WTC11 (cell line): ENCODE measurements at regions not wholly inside any gene's neighbourhood (a gene's known extent, or its start where the extent isn't known, plus 50 kb on each side); places are given as distances from the start of the nearest gene placed in this dataset.

Experiments
- ATF1 ChIP-seq: sonication (generic); formaldehyde crosslinking; IDR thresholded peaks from 2 replicates; pipeline ENCODE4 v1.8.1; 2023; ENCODE audit warnings: mild to moderate bottlenecking, moderate library complexity, missing genetic modification reagents
- JUN ChIP-seq: sonication (generic); formaldehyde crosslinking; IDR thresholded peaks from 2 replicates; pipeline ENCODE4 v1.8.0; 2023; ENCODE audit warnings: mild to moderate bottlenecking, missing genetic modification reagents
- NR3C1 ChIP-seq: sonication (generic); formaldehyde crosslinking; conservative IDR thresholded peaks from 2 replicates; pipeline ENCODE4 v1.8.1; 2023; ENCODE audit warnings: low read depth, mild to moderate bottlenecking, missing genetic modification reagents
- RORB ChIP-seq: fragments of 250-450 bp; sonication (Bioruptor Pico); IDR thresholded peaks from 2 replicates; pipeline ENCODE4 v1.9.0; 2021; ENCODE audit warnings: mild to moderate bottlenecking
- TCF7 ChIP-seq: sonication (generic); formaldehyde crosslinking; IDR thresholded peaks from 2 replicates; pipeline ENCODE4 v1.8.0; 2022; ENCODE audit warnings: mild to moderate bottlenecking, low read depth, missing genetic modification reagents, moderate library complexity
- ZNF416 ChIP-seq: fragments of 250-450 bp; sonication (Bioruptor Pico); IDR thresholded peaks from 2 replicates; pipeline ENCODE4 v1.9.0; 2021; ENCODE audit warnings: mild to moderate bottlenecking, inconsistent platforms
- TF ChIP-seq, protein P1 (sequence below): fragments of 200-600 bp; IDR thresholded peaks from 2 replicates; pipeline ENCODE4 v1.8.0; 2022; ENCODE audit warnings: antibody characterized with exemption
- TF ChIP-seq, protein P2 (sequence below): sonication (generic); formaldehyde crosslinking; IDR thresholded peaks from 2 replicates; pipeline ENCODE4 v1.8.0; 2022; ENCODE audit warnings: mild to moderate bottlenecking, missing genetic modification reagents
- TF ChIP-seq, protein P3 (sequence below): fragments of 250-450 bp; sonication (Bioruptor Pico); IDR thresholded peaks from 2 replicates; pipeline ENCODE4 v2.1.2; 2022; ENCODE audit warnings: mild to moderate bottlenecking, moderate library complexity
- TF ChIP-seq, protein P4 (sequence below): sonication (generic); formaldehyde crosslinking; IDR thresholded peaks from 2 replicates; pipeline ENCODE4 v1.8.1; 2022; ENCODE audit warnings: mild to moderate bottlenecking, moderate library complexity, missing genetic modification reagents
- TF ChIP-seq, protein P5 (sequence below): sonication (generic); formaldehyde crosslinking; IDR thresholded peaks from 2 replicates; pipeline ENCODE4 v1.8.1; 2023; ENCODE audit warnings: mild to moderate bottlenecking, missing genetic modification reagents
- TF ChIP-seq, protein P6 (sequence below): sonication (generic); formaldehyde crosslinking; IDR thresholded peaks from 2 replicates; pipeline ENCODE4 v1.8.1; 2023; ENCODE audit warnings: mild to moderate bottlenecking, missing genetic modification reagents, borderline replicate concordance
- TF ChIP-seq, protein P7 (sequence below): sonication (generic); formaldehyde crosslinking; IDR thresholded peaks from 2 replicates; pipeline ENCODE4 v1.8.0; 2023; ENCODE audit warnings: missing genetic modification reagents

DNA sequence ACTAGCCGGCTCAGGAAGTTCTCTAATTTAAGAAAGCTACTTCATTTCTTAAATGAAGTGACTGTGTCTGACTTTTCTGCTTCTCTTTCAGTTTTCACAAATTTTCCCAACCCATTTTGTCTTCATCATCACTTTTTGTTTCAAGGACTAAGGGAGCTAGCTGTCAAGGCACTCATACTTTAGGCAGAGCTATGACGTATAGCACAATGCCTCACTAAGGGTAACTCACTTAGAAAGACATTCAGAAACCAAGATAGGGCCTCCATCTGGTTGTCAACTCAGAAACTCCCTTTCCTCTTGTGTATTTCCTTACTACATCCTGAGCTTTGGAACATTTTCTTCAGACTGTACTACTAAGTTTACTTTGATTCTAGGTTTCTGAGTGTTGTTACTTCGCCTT lies 397.9 kb downstream of the TOX3 start:
- no peak for TF ChIP-seq JUN (CRISPR knock-in tag)
- TF ChIP-seq, protein P1, sequence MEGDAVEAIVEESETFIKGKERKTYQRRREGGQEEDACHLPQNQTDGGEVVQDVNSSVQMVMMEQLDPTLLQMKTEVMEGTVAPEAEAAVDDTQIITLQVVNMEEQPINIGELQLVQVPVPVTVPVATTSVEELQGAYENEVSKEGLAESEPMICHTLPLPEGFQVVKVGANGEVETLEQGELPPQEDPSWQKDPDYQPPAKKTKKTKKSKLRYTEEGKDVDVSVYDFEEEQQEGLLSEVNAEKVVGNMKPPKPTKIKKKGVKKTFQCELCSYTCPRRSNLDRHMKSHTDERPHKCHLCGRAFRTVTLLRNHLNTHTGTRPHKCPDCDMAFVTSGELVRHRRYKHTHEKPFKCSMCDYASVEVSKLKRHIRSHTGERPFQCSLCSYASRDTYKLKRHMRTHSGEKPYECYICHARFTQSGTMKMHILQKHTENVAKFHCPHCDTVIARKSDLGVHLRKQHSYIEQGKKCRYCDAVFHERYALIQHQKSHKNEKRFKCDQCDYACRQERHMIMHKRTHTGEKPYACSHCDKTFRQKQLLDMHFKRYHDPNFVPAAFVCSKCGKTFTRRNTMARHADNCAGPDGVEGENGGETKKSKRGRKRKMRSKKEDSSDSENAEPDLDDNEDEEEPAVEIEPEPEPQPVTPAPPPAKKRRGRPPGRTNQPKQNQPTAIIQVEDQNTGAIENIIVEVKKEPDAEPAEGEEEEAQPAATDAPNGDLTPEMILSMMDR = no peak
- TF ChIP-seq, protein P2, sequence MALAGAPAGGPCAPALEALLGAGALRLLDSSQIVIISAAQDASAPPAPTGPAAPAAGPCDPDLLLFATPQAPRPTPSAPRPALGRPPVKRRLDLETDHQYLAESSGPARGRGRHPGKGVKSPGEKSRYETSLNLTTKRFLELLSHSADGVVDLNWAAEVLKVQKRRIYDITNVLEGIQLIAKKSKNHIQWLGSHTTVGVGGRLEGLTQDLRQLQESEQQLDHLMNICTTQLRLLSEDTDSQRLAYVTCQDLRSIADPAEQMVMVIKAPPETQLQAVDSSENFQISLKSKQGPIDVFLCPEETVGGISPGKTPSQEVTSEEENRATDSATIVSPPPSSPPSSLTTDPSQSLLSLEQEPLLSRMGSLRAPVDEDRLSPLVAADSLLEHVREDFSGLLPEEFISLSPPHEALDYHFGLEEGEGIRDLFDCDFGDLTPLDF (CRISPR knock-in tag) = no peak
- TF ChIP-seq, protein P3, sequence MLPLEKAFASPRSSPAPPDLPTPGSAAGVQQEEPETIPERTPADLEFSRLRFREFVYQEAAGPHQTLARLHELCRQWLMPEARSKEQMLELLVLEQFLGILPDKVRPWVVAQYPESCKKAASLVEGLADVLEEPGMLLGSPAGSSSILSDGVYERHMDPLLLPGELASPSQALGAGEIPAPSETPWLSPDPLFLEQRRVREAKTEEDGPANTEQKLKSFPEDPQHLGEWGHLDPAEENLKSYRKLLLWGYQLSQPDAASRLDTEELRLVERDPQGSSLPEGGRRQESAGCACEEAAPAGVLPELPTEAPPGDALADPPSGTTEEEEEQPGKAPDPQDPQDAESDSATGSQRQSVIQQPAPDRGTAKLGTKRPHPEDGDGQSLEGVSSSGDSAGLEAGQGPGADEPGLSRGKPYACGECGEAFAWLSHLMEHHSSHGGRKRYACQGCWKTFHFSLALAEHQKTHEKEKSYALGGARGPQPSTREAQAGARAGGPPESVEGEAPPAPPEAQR (CRISPR knock-in tag) = no peak
- no peak for TF ChIP-seq ZNF416 (CRISPR knock-in tag)
- TF ChIP-seq, protein P4, sequence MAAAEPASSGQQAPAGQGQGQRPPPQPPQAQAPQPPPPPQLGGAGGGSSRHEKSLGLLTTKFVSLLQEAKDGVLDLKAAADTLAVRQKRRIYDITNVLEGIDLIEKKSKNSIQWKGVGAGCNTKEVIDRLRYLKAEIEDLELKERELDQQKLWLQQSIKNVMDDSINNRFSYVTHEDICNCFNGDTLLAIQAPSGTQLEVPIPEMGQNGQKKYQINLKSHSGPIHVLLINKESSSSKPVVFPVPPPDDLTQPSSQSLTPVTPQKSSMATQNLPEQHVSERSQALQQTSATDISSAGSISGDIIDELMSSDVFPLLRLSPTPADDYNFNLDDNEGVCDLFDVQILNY (CRISPR knock-in tag) = no peak
- no peak for TF ChIP-seq NR3C1 (CRISPR knock-in tag)
- no peak for TF ChIP-seq RORB (CRISPR knock-in tag)
- TF ChIP-seq, protein P5, sequence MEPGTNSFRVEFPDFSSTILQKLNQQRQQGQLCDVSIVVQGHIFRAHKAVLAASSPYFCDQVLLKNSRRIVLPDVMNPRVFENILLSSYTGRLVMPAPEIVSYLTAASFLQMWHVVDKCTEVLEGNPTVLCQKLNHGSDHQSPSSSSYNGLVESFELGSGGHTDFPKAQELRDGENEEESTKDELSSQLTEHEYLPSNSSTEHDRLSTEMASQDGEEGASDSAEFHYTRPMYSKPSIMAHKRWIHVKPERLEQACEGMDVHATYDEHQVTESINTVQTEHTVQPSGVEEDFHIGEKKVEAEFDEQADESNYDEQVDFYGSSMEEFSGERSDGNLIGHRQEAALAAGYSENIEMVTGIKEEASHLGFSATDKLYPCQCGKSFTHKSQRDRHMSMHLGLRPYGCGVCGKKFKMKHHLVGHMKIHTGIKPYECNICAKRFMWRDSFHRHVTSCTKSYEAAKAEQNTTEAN (CRISPR knock-in tag) = no peak
- TF ChIP-seq, protein P6, sequence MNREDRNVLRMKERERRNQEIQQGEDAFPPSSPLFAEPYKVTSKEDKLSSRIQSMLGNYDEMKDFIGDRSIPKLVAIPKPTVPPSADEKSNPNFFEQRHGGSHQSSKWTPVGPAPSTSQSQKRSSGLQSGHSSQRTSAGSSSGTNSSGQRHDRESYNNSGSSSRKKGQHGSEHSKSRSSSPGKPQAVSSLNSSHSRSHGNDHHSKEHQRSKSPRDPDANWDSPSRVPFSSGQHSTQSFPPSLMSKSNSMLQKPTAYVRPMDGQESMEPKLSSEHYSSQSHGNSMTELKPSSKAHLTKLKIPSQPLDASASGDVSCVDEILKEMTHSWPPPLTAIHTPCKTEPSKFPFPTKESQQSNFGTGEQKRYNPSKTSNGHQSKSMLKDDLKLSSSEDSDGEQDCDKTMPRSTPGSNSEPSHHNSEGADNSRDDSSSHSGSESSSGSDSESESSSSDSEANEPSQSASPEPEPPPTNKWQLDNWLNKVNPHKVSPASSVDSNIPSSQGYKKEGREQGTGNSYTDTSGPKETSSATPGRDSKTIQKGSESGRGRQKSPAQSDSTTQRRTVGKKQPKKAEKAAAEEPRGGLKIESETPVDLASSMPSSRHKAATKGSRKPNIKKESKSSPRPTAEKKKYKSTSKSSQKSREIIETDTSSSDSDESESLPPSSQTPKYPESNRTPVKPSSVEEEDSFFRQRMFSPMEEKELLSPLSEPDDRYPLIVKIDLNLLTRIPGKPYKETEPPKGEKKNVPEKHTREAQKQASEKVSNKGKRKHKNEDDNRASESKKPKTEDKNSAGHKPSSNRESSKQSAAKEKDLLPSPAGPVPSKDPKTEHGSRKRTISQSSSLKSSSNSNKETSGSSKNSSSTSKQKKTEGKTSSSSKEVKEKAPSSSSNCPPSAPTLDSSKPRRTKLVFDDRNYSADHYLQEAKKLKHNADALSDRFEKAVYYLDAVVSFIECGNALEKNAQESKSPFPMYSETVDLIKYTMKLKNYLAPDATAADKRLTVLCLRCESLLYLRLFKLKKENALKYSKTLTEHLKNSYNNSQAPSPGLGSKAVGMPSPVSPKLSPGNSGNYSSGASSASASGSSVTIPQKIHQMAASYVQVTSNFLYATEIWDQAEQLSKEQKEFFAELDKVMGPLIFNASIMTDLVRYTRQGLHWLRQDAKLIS (CRISPR knock-in tag) = no peak
- TF ChIP-seq, protein P7, sequence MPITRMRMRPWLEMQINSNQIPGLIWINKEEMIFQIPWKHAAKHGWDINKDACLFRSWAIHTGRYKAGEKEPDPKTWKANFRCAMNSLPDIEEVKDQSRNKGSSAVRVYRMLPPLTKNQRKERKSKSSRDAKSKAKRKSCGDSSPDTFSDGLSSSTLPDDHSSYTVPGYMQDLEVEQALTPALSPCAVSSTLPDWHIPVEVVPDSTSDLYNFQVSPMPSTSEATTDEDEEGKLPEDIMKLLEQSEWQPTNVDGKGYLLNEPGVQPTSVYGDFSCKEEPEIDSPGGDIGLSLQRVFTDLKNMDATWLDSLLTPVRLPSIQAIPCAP (CRISPR knock-in tag) = no peak
- TF ChIP-seq TCF7 (CRISPR knock-in tag) = no peak
- TF ChIP-seq ATF1 (CRISPR knock-in tag) = no peak
